ENCODE measurements at regions not wholly inside any gene's neighbourhood (a gene's known extent, or its start where the extent isn't known, plus 50 kb on each side); places are given as distances from the start of the nearest gene placed in this dataset.

DNA sequence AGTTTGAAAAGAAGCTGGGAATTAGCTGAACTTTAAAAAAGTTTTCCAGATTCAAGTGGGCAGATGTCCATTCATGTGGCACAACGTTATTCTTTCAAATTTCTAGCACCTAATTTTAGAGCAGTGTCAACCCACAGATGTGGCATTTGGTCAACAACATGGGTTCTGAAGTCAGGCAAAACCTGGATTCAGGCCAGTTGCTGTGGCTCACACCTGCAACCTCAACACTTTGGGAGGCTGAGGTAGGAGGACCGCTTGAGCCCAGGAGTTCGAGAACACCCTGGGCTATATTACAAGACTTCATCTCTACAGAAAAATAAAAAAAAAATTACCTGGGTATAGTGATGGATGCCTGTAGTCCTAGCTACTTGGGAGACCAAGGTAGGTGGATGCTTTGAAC is 380.2 kb upstream of the SALL1 start:
- ChIA-PET CTCF (ENCODE audit: unreplicated experiment) (no interaction called here), POLR2A (no interaction called here)
- intact Hi-C loops (cut with micrococcal nuclease; ENCODE audit: unreplicated experiment) = no loop called here
- Histone ChIP-seq H3K4me1 (ENCODE audit: insufficient read depth, low read length, poor library complexity, severe bottlenecking) (no peaks in the 10 kb centered on the region), H3K36me3 (ENCODE audit: insufficient read depth, low read length) (no peaks in the 10 kb centered on the region), H3K27ac (ENCODE audit: low read depth, low read length, poor library complexity, severe bottlenecking) (no peak overlapping the region), H3K4me3 (ENCODE audit: low read depth, low read length, poor library complexity, severe bottlenecking) (no peak overlapping the region), H3K9me3 (ENCODE audit: low read length) (no peaks in the 10 kb centered on the region), H4K20me1 (ENCODE audit: insufficient read depth, low read length) (no peaks in the 10 kb centered on the region), H2AFZ (ENCODE audit: low read length) (no peak overlapping the region), H3K79me2 (ENCODE audit: insufficient read depth, low read depth, low read length) (no peaks in the 10 kb centered on the region), H3K4me2 (ENCODE audit: low read length) (no peak overlapping the region), H3K9me2 (ENCODE audit: insufficient read depth, low read length) (no peaks in the 10 kb centered on the region)
- no peak for DNase-seq (ENCODE audit: low spot score)
- TF ChIP-seq EZH2phosphoT487 (IDR thresholded peaks at IDR 0.05; ENCODE audit: borderline replicate concordance, low read depth, low read length) = no peak
- TF ChIP-seq CTCF (conservative IDR thresholded peaks at IDR 0.05; ENCODE audit: low read length) = no peak
- no TSS peak for BruUV-seq (replicated peaks)

DNA sequence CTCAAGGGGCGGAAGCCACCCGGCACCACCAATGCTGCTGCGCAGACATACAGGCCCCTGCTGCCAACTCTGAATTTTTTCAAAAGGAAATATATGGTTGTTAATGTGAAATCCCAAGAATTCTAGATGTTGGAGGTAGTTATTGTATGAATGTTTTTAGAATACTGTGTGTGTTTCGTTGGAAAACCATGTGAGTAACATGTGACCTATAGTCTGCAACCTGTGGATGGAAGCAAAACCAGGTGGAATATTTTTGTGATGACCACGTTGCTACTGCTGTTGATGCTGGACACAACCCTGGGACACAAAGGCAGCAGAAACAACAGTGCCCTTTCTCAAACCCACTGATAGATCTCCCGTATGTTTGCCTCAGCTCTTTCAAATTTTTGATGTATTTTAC is 376.3 kb upstream of the SALL1 start:
- Histone ChIP-seq H3K4me3 (ENCODE audit: low read depth, low read length, poor library complexity, severe bottlenecking) (no peak overlapping the region), H4K20me1 (ENCODE audit: insufficient read depth, low read length) (no peaks in the 10 kb centered on the region), H3K9me2 (ENCODE audit: insufficient read depth, low read length) (no peaks in the 10 kb centered on the region), H3K79me2 (ENCODE audit: insufficient read depth, low read depth, low read length) (no peaks in the 10 kb centered on the region), H3K4me1 (ENCODE audit: insufficient read depth, low read length, poor library complexity, severe bottlenecking) (no peaks in the 10 kb centered on the region), H3K4me2 (ENCODE audit: low read length) (no peak overlapping the region), H3K27ac (ENCODE audit: low read depth, low read length, poor library complexity, severe bottlenecking) (no peak overlapping the region), H3K36me3 (ENCODE audit: insufficient read depth, low read length) (no peaks in the 10 kb centered on the region), H3K9me3 (ENCODE audit: low read length) (no peaks in the 10 kb centered on the region), H2AFZ (ENCODE audit: low read length) (no peak overlapping the region)
- intact Hi-C loops (cut with micrococcal nuclease; ENCODE audit: unreplicated experiment) = no loop called here
- TF ChIP-seq EZH2phosphoT487 (IDR thresholded peaks at IDR 0.05; ENCODE audit: borderline replicate concordance, low read depth, low read length) = no peak
- no peak for TF ChIP-seq CTCF (conservative IDR thresholded peaks at IDR 0.05; ENCODE audit: low read length)
- POLR2A ChIA-PET = no interaction called here
- DNase-seq (ENCODE audit: low spot score) = no peak
- no TSS peak for BruUV-seq (replicated peaks)
- CTCF ChIA-PET (ENCODE audit: unreplicated experiment) = no interaction called here

- Histone ChIP-seq H4K20me1 (ENCODE audit: insufficient read depth, low read length) (no peaks in the 10 kb centered on the region), H3K27ac (ENCODE audit: low read depth, low read length, poor library complexity, severe bottlenecking) (no peak overlapping the region), H3K79me2 (ENCODE audit: insufficient read depth, low read depth, low read length) (no peaks in the 10 kb centered on the region), H3K4me2 (ENCODE audit: low read length) (no peak overlapping the region), H3K36me3 (ENCODE audit: insufficient read depth, low read length) (no peaks in the 10 kb centered on the region), H3K9me3 (ENCODE audit: low read length) (no peaks in the 10 kb centered on the region), H3K9me2 (ENCODE audit: insufficient read depth, low read length) (no peaks in the 10 kb centered on the region), H2AFZ (ENCODE audit: low read length) (no peak overlapping the region), H3K4me1 (ENCODE audit: insufficient read depth, low read length, poor library complexity, severe bottlenecking) (no peaks in the 10 kb centered on the region), H3K4me3 (ENCODE audit: low read depth, low read length, poor library complexity, severe bottlenecking) (no peak overlapping the region)
- intact Hi-C loops (cut with micrococcal nuclease; ENCODE audit: unreplicated experiment) = no loop called here
- TF ChIP-seq CTCF (conservative IDR thresholded peaks at IDR 0.05; ENCODE audit: low read length) = no peak
- no peak for TF ChIP-seq EZH2phosphoT487 (IDR thresholded peaks at IDR 0.05; ENCODE audit: borderline replicate concordance, low read depth, low read length)
- POLR2A ChIA-PET = interaction anchor here (0.6 kb wide), 1 partner anchor 371 kb away, joined by 3 read pairs; no protein-coding TSS in a partner anchor
- CTCF ChIA-PET (ENCODE audit: unreplicated experiment) = no interaction called here
- no TSS peak for BruUV-seq (replicated peaks)
- DNase-seq (ENCODE audit: low spot score) = no peak
These were observed 375.6 kb upstream of the SALL1 start for GRCh38 chr16:51526621-51527020.

All from OCI-LY7 (cell line).